GM19397 (cell line): ENCODE measurements at regions not wholly inside any gene's neighbourhood (a gene's known extent, or its start where the extent isn't known, plus 50 kb on each side); places are given as distances from the start of the nearest gene placed in this dataset.
A peak's percentile ranks its signal among the peaks of the same experiment; 100 is the strongest.
"Not testable (repeated sequence)": the region's sequence is repeated elsewhere in the genome, so short reads cannot be mapped to it uniquely, and the experiment has no call there.

Experiments used
- ATAC-seq: cut with Tn5 transposase; IDR thresholded peaks from one replicate; pipeline ENCODE4 v1.9.1; 2021; ENCODE audit warnings: mild to moderate bottlenecking, moderate library complexity; ENCODE audit not compliant: unreplicated experiment

DNA sequence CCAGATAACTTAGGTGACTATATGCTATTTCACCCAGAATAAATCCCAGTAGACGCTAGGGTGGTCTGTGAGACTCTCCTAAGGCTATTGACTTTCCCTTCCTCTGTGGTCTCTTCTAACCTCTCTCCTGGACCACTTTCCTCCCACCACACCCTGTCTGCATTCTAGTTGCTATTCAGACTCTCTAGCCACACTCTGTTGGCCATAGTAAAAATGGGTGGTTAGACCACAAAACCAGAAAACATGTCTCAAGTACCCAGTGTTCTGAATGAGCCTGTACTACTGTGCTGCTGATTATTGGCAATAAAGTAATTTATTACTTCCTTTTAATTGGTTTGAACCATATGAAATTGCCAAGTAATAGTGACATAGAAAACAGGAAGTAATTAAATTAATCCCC lies 240.8 kb downstream of the KIF20B start:
- ATAC-seq = peak; percentile 88

DNA sequence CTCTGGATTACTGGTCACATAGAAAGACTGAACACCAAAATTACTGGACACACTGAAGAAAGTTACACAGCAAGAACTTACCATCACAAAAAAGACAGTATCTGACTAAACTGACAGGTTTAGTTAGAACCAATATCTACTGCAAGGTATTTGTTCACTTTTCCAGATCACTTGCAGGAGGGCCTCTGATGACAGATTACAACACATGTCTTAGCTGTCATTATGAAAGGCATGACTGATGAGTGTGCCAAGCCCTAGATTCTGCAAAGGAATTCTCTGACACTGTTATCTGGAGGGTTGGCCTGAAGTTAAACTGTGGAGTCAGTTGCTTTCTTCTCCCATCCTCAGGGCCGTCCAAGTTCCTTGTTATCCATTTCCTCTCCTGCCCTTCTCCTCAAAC lies 242.7 kb downstream of the KIF20B start:
- no peak for ATAC-seq

DNA sequence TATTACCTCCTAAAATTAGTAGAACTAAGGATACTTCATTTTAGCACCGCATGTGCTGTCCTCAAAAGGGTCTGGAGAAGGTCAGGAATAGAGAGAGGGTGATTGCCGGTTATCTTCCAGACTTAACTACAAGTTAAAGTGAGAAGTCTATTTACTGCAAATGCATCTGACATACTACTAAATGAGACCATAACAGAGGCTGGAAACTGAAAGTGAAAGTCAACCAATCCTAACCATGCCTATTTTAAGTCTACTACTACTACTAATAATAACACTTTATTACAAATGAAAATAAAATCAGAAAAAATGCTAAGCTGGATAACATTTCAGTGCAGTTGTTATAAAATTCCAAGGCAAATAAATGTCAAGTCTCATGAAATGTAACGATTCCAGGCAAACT lies 244.7 kb downstream of the KIF20B start:
- no peak for ATAC-seq

DNA sequence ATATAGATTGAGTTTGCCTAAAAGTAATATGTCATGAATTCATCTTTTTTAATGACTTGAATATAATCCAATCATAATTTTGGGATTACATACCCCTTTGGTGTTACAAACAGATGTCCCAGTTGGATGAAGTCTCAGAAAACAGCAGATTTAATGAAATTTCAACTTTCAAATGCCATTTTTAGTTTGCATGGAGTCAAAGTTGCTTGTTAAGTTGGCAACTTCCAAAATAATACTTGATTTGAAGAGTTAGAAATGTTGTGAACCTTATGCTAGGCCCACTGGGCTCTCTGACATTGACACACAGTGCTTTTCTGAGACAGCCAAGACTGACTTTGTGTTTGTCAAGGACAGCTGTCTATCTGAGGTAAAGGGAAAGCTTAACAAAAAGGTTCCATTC lies 248.1 kb downstream of the KIF20B start:
- ATAC-seq = no peak

DNA sequence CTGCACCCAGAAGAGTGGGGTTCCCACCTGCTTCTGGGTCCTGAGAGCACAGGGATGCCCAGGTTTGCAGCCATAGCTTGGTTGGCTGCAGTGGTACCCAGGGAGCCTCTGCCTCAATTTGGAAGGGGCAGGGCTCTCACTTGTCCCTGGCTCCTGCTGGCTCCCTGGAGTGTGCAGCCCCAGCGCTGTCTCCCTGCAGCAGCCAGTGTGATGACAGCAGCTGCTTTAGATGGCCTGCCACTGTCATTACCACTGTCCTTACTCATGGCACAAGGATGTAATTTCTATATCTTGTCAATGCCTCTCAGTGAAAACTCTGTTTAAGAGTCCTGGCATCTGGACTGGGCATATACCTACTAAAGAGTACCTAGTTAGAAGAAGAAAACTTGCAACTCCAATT lies 250.9 kb downstream of the KIF20B start:
- ATAC-seq = no peak

DNA sequence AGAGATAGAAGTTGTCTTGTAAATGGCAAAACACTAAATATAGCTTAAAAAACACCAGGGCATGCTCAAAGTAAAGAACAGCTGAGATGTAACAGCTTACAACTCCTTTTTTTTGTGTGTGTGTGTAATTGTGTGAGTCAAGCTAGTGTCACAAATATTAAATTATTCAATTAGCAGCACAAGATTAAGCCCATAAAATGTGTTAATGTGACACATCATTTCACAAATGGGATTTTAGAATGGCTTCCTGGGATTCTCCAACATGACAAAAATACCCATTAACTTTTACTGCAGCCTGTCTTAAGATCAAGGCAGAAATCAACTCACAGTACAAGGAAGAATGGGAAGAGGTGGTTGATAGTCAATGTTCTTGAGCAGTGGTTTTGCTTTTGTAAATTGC lies 251.4 kb downstream of the KIF20B start:
- no peak for ATAC-seq

DNA sequence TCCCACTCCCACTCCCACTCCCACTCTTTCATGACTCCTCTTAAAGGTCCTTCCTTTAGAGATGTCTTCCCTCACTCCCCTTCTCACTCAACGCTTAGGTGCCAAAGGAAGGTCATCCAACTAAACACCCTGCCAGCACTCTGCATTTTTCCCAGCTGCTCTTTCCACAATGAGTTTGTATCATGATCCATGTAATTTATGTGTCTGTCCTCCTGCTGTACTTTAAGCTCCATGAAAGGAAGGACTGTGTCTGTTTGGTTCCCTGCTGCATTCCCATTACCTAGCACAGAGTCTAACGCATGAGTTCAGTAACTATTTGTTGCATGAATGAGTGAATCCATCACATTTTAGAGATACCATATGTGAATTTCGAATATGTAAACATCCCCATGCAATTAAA lies 252.7 kb downstream of the KIF20B start:
- no peak for ATAC-seq

DNA sequence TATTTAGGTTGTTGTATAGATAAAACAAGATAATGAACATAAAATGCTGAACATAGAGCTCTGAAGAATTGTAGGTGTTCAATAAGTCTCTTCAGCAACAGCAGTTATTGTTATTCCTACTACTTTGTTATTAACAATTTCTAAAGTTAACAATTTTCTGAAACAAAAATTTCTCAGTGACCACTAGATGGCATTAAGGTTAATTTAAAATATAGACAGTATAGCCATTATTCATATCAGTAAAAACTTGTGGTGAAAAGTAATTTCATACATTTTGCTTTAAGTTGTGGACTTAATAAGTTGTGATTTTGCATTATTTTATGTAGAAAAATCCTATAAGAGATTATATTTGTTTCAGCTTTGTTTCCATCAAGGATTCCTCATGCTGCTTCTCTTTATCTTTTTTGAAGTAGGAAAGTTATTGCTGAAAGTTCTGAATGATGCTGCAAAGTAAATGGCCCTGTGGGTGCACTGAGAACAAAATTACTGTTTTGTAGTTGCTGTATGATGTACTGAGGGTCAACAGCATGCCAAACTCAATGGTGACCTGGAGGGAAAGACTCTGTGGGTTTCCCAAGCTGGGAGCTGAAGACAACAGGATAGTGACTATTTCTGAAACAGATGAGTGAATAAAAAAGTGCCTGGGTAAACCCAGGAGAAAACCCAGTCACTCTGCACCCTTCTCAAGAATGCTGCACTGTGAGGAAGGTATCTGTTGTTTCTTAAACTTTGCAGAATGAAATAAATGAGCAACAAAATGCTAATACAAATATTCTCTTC lies 253.6 kb downstream of the KIF20B start:
- no peak for ATAC-seq

DNA sequence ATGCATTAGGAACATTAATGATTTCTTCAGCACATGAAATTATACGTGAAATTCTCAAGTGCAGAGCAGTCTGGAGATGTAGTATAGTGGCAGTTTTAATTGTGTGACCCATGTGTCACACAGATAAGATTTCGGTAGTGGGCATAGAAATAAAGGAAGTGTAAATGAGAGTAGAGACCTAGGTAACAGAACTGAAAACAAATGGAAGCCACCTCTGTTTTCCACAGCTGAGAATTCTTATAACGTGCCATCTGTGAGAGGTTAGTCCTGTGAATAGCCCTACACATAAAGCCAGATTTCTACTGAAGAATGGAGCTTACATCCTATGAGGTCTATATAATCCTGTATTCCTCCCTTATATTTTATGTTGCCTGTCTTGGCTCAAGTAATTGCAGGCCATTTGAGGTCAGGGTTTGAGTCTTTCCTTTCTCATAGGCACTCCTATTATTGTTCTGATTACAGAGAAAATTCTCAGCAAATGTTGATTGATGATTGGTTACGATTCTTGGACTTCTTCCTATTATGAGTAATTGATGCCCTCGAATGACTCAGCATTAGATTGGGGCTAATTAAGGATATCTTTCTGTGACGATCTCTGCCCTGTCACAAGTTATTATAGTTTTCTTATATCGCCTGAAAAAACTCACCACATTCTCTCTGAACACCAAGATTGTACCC lies 258.2 kb downstream of the KIF20B start:
- ATAC-seq = no peak

DNA sequence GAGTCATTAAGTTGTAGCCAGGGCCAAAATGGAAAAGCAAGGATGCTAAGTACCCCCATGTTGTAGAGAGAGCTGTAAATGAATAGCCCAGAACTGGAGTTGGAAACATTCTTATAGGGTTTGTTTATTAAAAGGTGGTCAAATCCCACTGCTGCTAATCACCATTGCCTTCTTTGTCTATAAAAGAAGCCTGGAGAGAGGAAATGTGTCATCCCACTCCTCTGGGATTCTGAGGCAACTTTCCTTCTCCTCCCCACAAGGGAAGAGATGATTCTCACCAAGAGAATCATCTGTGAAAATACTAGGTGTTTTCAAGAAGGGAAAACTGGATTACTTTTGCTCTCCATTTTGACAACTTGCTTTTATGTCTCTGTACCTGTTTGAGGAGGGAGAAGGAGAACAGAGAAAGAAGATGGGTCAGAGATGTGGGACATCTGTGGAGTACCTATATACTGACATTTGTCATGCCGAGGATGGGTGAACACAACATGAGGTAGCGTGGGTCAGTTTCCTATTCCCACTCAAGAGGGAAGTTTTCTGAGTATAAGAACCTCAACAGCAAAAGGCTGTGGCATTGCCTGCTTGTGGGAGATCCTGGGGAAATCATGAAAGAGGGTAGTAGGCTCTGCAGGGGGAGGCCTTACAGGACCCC lies 262.2 kb downstream of the KIF20B start:
- no peak for ATAC-seq

DNA sequence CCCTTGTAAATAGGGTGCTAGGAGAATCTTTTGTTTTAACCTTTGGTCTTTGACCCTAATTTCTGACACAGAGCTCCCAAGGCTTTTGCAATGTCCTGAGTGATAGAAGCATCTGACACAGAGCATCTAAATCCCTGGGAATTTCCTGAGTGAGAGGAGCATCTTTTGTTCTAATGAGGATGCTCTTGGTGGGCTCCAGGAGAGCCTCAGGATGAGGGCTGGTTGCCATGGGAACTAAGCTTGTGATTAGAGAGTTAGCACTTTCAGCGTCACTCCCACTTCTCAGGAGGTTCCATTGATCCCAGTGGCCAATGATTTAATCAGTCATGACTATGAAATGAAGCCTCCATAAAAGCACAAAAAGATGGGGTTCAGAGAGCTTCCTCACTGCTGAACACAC lies 264.8 kb downstream of the KIF20B start:
- no peak for ATAC-seq

DNA sequence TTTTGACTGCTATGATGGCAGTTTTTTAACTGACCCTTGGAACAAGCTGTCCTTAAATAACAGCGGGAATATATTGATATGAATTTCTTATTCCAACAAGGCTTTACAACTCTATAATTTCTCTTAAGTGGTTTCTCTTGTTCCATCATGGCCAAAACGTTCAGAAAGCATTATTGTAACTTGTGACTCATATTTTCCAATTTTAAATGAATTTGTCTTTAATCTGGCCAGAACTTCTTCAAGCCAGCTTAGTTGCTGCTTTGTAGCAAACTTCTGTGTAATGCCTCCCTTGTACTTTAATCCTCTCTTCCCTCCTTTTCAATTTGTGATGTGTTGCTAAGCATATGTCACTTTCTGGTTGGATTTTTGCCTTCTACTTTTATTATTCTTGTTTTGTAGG lies 271.9 kb downstream of the KIF20B start:
- ATAC-seq = no peak

DNA sequence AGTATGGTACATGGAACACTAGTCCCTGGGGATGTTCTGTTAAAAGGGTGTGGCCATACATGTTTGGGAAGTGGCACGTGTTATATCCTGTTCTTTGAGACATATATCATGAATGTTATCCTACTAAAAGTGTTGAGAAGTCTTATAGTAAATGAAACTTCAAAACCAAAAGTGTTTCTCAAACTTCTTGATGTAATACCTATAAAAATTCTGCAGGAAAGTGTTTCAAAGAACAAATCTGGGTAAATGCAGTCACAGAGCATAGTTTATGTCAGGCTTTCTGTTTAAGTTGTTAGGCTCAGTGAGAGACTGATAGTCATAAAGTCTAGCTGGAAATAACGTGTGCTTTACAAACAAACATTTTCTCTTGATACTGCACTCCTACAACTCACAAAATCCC lies 273.7 kb downstream of the KIF20B start:
- no peak for ATAC-seq

DNA sequence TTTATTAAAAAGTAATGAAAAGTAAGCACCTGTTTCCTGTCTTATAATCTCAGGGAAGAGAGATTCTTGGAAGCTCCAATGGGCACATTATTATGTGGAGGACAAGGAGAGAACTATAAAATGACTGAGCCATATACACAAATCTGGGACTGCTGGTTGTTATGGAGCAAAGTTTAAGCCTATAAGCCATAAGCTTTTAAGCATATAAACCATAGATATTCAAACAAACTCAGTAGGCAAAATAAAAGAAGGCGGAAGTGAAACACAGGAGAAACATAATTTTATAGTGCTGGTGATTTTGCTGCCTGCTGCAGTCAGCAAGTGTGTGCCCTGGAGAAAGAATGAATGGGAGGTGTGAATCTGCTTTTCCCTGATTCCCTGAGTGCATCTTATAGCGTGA lies 274.4 kb downstream of the KIF20B start:
- no peak for ATAC-seq

DNA sequence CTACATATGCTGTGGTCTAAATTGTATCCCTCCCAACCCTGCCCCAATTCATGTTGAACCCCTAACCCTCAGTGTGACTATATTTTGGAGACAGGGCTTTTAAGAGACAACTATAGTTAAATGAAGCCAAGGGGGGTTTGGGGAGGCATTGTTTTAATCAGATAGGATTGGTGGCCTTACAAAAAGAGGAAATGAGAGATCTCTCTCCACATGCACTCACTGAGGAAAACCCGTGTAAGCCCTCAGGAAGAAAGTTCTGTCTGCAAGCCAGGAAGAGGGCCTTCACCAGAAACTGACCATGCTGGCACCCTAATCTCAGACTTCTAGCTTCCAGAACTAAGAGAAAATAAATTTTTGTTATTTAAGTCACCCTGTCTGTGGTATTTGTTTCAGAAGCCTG lies 276.7 kb downstream of the KIF20B start:
- no peak for ATAC-seq

DNA sequence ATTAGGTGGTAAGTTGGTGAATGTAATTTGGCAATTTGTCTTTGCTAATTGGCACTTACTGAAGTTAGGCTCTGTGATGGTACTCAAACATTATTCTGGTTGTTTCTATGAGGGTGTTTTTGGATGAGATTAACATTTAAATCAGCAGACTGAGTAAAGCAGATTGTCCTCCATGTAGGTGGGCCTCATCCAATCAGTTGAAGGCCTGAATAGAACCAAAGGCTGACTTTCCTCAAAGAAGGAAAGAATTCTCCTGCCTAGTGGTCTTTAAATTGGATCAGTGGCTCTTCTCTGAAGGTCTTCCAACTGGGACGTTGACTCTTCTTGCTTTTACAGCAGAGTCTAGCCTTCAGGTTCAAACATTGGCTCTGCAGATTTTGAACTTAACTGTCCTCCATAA lies 278.3 kb downstream of the KIF20B start:
- no peak for ATAC-seq

DNA sequence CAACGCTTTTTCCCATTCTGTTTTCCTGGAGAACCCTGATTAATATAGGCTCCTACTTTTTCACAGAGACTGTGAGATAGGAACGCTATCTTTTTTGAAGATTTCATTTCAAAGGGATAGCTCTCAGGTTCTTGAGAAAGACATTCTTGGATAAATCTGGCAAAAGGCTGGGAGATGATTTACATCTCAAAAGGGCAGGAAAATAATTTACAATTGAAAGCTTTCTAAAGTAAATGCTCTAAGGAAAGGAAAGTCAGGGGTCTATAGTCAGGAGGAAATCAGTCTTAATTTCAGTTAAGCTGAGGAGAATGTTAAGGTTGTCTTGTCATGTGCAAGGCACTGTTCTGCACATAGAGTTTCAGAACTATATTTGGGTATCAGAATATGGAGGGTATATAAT lies 278.8 kb downstream of the KIF20B start:
- ATAC-seq = no peak

DNA sequence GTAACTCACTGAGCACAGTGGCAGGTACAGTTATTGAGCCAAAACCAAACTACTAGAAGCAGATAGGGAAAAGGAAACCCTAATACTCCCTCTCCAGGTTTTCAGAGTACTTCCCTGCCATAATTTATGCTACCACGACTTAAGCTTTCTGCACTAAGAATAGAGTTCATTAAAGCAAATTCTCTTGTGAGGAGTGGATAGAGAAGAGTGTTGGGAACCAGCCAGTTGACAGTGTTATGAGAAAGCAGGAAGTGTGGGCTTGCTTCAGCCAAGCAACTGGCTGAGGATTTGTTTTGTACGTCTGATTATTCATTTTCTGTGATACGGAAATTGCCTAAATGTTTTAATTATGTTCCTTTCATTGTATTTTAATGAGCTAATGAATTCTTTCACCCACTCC lies 280.5 kb downstream of the KIF20B start:
- no peak for ATAC-seq

DNA sequence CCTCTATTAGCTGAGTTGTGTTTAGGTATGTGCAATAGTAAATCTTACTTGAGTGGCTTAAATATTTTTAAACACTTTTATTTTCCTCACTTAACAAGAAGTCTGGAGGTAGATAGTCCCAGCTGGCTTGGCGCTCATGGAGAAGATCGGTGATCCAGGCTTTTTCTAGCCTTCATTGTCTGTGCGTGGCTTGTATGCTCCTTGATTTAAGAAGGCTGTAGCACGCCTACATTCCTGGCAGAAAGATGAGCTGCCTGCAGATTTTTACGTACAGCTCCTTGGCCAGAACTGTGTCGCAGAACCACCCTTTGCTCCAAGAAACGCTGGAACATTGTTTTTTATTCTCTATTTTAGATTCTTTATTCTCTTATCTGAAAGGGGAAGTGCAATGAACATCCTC lies 284.1 kb downstream of the KIF20B start:
- ATAC-seq = no peak

DNA sequence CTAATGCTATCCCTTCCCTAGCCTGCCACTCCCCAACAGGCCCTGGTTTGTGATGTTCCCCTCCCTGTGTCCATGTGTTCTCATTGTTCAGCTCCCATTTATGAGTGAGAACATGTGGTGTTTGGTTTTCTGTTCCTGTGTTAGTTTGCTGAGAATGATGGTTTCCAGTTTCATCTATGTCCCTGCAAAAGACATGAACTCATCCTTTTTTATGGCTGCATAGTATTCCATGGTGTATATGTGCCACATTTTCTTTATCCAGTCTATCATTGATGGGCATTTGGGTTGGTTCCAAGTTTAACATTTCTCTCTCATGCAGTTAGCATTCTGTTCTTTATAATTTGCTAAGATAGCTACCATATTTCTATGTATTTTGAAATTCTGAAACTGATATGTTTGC lies 287.0 kb downstream of the KIF20B start:
- ATAC-seq = not testable (repeated sequence)

DNA sequence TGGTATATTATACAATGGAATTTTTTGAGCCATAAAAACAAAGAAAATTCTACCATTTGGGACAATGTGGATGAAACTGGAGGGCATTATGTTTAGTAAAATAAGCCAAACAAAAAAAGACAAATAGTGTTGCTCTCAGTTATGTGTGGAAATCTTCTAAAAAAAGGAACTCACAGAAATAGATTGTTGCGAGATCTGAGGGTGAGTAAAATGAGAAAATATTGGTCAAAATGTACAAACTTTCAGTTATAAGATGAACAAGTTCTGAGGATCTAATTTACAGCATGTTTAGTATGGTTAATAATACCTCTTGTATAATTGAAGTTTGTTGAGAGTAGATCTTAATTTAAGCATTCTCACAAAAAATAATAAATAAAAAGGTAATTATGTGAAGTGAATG lies 291.2 kb downstream of the KIF20B start:
- no peak for ATAC-seq

DNA sequence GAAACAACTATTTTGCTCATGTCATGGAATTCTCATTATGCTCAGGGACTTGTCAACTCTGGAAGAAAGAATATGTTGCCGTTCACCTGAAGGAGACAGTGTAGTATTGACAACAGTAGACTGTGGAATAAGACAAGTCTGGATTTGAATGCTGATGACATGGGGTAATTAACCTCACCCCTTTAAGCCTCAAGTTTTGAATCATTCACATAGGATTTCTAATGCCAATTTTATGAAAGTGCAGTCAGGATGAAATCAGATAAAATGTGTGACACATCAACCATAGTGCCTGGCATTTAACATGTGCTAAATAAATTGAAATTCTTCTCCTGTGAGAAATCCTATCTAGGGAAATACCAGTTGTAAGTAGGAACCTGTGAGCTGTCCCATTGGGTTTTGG lies 305.8 kb downstream of the KIF20B start:
- ATAC-seq = no peak
